Prostate gland (tissue), 2 donors: ENCODE measurements at regions not wholly inside any gene's neighbourhood (a gene's known extent, or its start where the extent isn't known, plus 50 kb on each side); places are given as distances from the start of the nearest gene placed in this dataset.

Experiments
- CTCF ChIP-seq, 4 experiments: fragments of 200-600 bp in 2 of 4; fragments of 450-650 bp in 2 of 4; sonication (generic) in 2 of 4; IDR thresholded peaks; 1 replicate in 3 of 4; 2 replicates in 1 of 4; pipeline ENCODE4 v1.5.1; 2016 to 2019; ENCODE audit warnings: antibody characterized with exemption in 4 of 4, mild to moderate bottlenecking in 2 of 4, moderate library complexity in 2 of 4
- POLR2A ChIP-seq: fragments of 450-650 bp; IDR thresholded peaks from one replicate; pipeline ENCODE4 v1.6.1; 2016; ENCODE audit warnings: antibody characterized with exemption, mild to moderate bottlenecking

GRCh38 chr13:37476874-37477273, 121.7 kb downstream of the POSTN start:
- TF ChIP-seq CTCF (IDR thresholded peaks at IDR 0.05) (no peak), POLR2A (no peak)
